ENCODE measurements at regions not wholly inside any gene's neighbourhood (a gene's known extent, or its start where the extent isn't known, plus 50 kb on each side); places are given as distances from the start of the nearest gene placed in this dataset.

DNA sequence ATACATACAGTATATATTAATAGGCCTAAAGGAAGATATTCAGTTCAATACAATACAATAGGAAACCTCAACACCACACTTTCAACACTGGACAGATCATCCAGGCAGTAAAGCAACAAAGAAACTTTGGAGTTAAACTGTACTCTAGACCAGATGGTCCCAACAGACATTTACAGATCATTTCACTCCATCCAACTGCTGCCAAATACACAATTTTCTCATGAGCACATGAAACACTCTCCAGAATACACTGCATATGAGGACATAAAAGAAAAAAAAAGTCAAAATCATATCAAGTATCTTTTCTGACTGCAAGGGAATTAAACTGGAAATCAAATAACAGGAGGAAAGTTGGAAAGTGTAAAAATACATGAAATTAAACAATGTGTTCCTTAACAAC, 607.5 kb upstream of the BRINP3 start:
- H3K4me3 Mint-ChIP-seq, result no peak overlapping the region
- H3K4me1 Mint-ChIP-seq, result no peaks in the 10 kb centered on the region
- no peak overlapping the region for H3K27ac Mint-ChIP-seq (ENCODE audit: unreplicated experiment)
- TF ChIP-seq, protein P1, sequence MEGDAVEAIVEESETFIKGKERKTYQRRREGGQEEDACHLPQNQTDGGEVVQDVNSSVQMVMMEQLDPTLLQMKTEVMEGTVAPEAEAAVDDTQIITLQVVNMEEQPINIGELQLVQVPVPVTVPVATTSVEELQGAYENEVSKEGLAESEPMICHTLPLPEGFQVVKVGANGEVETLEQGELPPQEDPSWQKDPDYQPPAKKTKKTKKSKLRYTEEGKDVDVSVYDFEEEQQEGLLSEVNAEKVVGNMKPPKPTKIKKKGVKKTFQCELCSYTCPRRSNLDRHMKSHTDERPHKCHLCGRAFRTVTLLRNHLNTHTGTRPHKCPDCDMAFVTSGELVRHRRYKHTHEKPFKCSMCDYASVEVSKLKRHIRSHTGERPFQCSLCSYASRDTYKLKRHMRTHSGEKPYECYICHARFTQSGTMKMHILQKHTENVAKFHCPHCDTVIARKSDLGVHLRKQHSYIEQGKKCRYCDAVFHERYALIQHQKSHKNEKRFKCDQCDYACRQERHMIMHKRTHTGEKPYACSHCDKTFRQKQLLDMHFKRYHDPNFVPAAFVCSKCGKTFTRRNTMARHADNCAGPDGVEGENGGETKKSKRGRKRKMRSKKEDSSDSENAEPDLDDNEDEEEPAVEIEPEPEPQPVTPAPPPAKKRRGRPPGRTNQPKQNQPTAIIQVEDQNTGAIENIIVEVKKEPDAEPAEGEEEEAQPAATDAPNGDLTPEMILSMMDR (conservative IDR thresholded peaks at IDR 0.05), result no peak
- H3K27me3 Mint-ChIP-seq (ENCODE audit: low read depth), result peaks cover 2% of the 10 kb centered on the region
- DNase-seq (ENCODE audit: low read depth, low spot score), result no peak
- no peaks in the 10 kb centered on the region for H3K36me3 Mint-ChIP-seq (ENCODE audit: low read depth)
- H3K9me3 Mint-ChIP-seq, result no peaks in the 10 kb centered on the region

DNA sequence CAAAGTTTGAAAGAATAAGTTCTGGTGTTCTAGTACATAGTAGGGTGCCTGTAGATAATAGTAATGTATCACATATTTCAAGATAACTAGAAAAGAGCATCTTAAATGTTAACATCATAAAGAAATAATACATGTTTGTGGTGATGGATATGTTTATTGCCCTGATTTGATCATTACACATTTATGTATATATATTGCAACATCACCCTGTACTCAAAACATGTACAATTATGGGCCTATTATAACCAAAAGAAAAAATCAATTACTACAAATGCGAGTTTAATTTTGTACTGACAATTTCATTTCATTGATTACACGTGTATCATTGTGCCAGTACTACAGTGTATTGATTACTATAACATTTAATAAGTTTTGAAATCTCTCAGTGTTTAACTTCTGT, 609.2 kb upstream of the BRINP3 start:
- no peak overlapping the region for H3K27ac Mint-ChIP-seq (ENCODE audit: unreplicated experiment)
- no peak overlapping the region for H3K4me3 Mint-ChIP-seq
- no peaks in the 10 kb centered on the region for H3K9me3 Mint-ChIP-seq

DNA sequence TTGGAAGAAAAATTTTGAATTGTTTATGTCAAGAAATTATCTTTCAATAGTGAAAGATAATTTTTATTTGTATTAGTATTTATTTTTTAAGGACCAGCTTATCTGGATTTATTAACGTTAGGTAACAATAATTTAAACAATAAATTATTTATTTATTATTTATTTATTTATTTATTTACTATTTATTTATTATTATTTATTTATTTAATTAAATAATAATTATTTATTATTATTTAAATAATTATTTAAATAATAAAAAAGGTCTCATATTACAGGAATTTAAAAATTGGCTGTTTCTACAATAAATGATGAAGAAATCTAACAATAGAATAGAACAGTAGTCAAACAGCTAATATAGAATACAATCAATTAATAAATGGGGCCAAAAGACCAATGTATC, 618.7 kb upstream of the BRINP3 start:
- Mint-ChIP-seq H3K9me3 (no peaks in the 10 kb centered on the region), H3K36me3 (ENCODE audit: low read depth) (no peaks in the 10 kb centered on the region), H3K27ac (ENCODE audit: unreplicated experiment) (no peak overlapping the region), H3K4me3 (no peak overlapping the region), H3K27me3 (ENCODE audit: low read depth) (no peaks in the 10 kb centered on the region), H3K4me1 (no peaks in the 10 kb centered on the region)
- DNase-seq (ENCODE audit: low read depth, low spot score), result no peak
- TF ChIP-seq, protein P1 (conservative IDR thresholded peaks at IDR 0.05), result no peak

More for the DNA sequence above, 609.2 kb upstream of the BRINP3 start:
- no peaks in the 10 kb centered on the region for H3K4me1 Mint-ChIP-seq
- peaks cover 2% of the 10 kb centered on the region for H3K27me3 Mint-ChIP-seq (ENCODE audit: low read depth)
- TF ChIP-seq, protein P1 (conservative IDR thresholded peaks at IDR 0.05), result no peak
- DNase-seq (ENCODE audit: low read depth, low spot score), result no peak
- H3K36me3 Mint-ChIP-seq (ENCODE audit: low read depth), result no peaks in the 10 kb centered on the region

DNA sequence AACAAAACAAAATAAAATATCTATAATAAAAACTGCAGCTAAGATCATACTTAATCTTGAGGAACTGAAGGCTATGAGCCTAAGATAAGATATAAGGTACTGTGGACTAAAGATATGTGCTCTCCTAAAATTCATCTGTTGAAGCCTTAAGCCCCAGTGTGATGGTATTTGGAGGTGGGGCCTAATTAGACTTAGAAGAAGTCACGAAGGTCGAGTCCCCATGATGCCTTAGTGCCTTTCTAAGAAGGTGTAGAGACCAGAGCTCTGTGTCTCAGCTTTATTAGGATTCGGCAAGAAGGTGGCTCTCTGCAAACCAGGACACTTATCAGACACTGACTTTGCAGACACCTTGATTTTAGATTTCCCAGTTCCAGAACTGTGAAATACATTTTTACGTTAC, 622.0 kb upstream of the BRINP3 start:
- no peak overlapping the region for H3K27ac Mint-ChIP-seq (ENCODE audit: unreplicated experiment)
- H3K36me3 Mint-ChIP-seq (ENCODE audit: low read depth), result no peaks in the 10 kb centered on the region
- TF ChIP-seq, protein P1 (conservative IDR thresholded peaks at IDR 0.05), result no peak
- no peaks in the 10 kb centered on the region for H3K9me3 Mint-ChIP-seq
- no peaks in the 10 kb centered on the region for H3K4me1 Mint-ChIP-seq
- DNase-seq (ENCODE audit: low read depth, low spot score), result no peak
- no peaks in the 10 kb centered on the region for H3K27me3 Mint-ChIP-seq (ENCODE audit: low read depth)
- H3K4me3 Mint-ChIP-seq, result no peak overlapping the region

DNA sequence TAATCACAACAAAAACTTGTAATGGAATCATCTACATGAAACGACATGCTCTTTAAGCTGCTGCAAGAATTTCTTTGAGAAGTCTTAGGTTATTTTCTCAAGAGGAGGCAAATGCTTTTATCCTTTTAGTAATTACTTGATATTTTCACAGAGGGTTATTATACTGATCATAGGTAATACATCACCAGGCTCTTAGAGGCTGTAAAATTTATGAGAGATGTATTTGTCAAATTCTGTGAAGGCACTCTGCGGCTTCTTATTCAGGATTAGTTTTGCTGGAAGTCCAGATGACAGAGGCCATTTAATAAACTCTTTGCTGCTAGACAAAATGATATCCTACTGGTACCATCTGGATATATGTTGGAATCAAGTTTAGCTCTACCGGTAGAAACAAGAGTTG, 624.3 kb upstream of the BRINP3 start:
- H3K27ac Mint-ChIP-seq (ENCODE audit: unreplicated experiment), result no peak overlapping the region
- no peak overlapping the region for H3K4me3 Mint-ChIP-seq
- no peaks in the 10 kb centered on the region for H3K36me3 Mint-ChIP-seq (ENCODE audit: low read depth)
- H3K9me3 Mint-ChIP-seq, result peaks cover 2% of the 10 kb centered on the region
- H3K4me1 Mint-ChIP-seq, result no peaks in the 10 kb centered on the region
- TF ChIP-seq, protein P1 (conservative IDR thresholded peaks at IDR 0.05), result no peak
- no peak for DNase-seq (ENCODE audit: low read depth, low spot score)
- no peaks in the 10 kb centered on the region for H3K27me3 Mint-ChIP-seq (ENCODE audit: low read depth)

DNA sequence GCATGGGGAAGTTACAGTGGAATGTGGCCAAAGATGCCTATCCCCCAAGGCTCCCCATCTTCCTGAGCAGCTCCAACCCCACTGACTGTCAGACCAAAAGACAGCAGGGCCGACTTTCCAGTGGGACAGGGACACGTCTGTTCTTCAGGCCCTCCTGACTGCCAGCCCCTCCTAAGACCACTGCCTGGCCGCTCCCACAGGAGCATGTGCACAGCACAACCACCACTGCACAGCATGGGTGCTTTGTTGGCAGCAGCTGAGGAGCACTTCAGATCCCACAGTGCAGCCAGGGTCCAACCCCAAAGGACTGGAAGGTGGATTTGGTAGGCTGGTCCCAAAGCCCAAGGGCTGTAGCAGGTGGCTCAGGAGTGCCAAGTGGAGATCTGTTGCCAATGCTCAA, 648.3 kb upstream of the BRINP3 start:
- TF ChIP-seq, protein P1 (conservative IDR thresholded peaks at IDR 0.05), result no peak
- H3K9me3 Mint-ChIP-seq, result peaks cover 7% of the 10 kb centered on the region
- no peaks in the 10 kb centered on the region for H3K4me1 Mint-ChIP-seq
- no peak for DNase-seq (ENCODE audit: low read depth, low spot score)
- no peaks in the 10 kb centered on the region for H3K27me3 Mint-ChIP-seq (ENCODE audit: low read depth)
- no peak overlapping the region for H3K4me3 Mint-ChIP-seq
- H3K36me3 Mint-ChIP-seq (ENCODE audit: low read depth), result peaks cover 2% of the 10 kb centered on the region
- H3K27ac Mint-ChIP-seq (ENCODE audit: unreplicated experiment), result no peak overlapping the region

All from neural crest cell (in vitro differentiated cells).